HepG2 (cell line): ENCODE measurements at regions not wholly inside any gene's neighbourhood (a gene's known extent, or its start where the extent isn't known, plus 50 kb on each side); places are given as distances from the start of the nearest gene placed in this dataset.

Source experiments
- ATF1 ChIP-seq: IDR thresholded peaks from 2 replicates; pipeline ENCODE4 v1.6.1; 2016; ENCODE audit warnings: mild to moderate bottlenecking, control low read depth
- MAFK ChIP-seq, 2 experiments: IDR thresholded peaks in 1 of 2; conservative IDR thresholded peaks in 1 of 2; 2 replicates each; pipeline ENCODE4 v1.6.1; 2011; ENCODE audit warnings: improper control_type of control experiment in 2 of 2, low read length in 2 of 2
- NCOR1 ChIP-seq: fragments of 200-600 bp; sonication (generic); IDR thresholded peaks from 2 replicates; pipeline ENCODE4 v1.7.0; 2017; ENCODE audit warnings: antibody characterized with exemption, low read length, borderline replicate concordance
- NFRKB ChIP-seq: fragments of 450-650 bp; IDR thresholded peaks from 2 replicates; pipeline ENCODE4 v1.6.1; 2017
- PAWR ChIP-seq: sonication (generic); formaldehyde crosslinking; IDR thresholded peaks from 2 replicates; pipeline ENCODE4 v1.4.0; 2020; ENCODE audit warnings: missing genetic modification reagents, mild to moderate bottlenecking, borderline replicate concordance
- RFX1 ChIP-seq: fragments of 450-650 bp; IDR thresholded peaks from 2 replicates; pipeline ENCODE4 v1.6.1; 2017
- RNF2 ChIP-seq: fragments of 450-650 bp; conservative IDR thresholded peaks from 2 replicates; pipeline ENCODE4 v1.6.1; 2016; ENCODE audit warnings: low read depth
- SMARCC2 ChIP-seq: fragments of 450-650 bp; IDR thresholded peaks from 2 replicates; pipeline ENCODE4 v1.6.1; 2017; ENCODE audit warnings: antibody characterized with exemption, mild to moderate bottlenecking
- TF ChIP-seq, protein P1 (sequence below): sonication (generic); formaldehyde crosslinking; IDR thresholded peaks from 2 replicates; pipeline ENCODE4 v1.4.0; 2020; ENCODE audit warnings: low read depth, missing genetic modification reagents
- TF ChIP-seq, protein P2 (sequence below): IDR thresholded peaks from 2 replicates; pipeline ENCODE4 v1.6.1; 2012; ENCODE audit warnings: inconsistent platforms
- TF ChIP-seq, protein P3 (sequence below): sonication (generic); formaldehyde crosslinking; IDR thresholded peaks from 2 replicates; pipeline ENCODE4 v1.4.0; 2020; ENCODE audit warnings: missing genetic modification reagents, borderline replicate concordance
- TF ChIP-seq, protein P4 (sequence below): sonication (generic); formaldehyde crosslinking; IDR thresholded peaks from 2 replicates; pipeline ENCODE4 v1.8.0; 2022; ENCODE audit warnings: missing genetic modification reagents, mild to moderate bottlenecking, inconsistent platforms, borderline replicate concordance

DNA sequence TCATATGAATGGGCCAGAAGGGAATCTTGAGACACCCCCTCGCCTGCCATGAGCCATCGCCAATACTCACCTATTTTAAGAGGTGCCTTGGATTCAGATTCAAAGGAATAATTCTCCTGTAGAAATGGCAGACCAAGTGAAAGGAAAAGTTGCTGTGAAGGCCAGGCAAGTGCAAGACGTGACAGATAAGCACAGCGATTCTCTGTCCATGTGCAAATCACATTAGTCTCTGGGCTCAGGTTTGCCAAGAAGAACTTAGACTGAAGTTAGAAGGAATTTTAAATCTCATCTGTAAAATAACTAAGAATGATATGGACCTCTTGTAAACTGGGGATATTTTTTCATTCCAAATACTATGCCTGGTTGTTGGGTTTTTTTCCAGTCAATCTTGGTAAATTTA lies 173.6 kb downstream of the UACA start:
- TF ChIP-seq SMARCC2, result no peak
- no peak for TF ChIP-seq NCOR1
- no peak for TF ChIP-seq PAWR (CRISPR knock-in tag)
- TF ChIP-seq, protein P1, sequence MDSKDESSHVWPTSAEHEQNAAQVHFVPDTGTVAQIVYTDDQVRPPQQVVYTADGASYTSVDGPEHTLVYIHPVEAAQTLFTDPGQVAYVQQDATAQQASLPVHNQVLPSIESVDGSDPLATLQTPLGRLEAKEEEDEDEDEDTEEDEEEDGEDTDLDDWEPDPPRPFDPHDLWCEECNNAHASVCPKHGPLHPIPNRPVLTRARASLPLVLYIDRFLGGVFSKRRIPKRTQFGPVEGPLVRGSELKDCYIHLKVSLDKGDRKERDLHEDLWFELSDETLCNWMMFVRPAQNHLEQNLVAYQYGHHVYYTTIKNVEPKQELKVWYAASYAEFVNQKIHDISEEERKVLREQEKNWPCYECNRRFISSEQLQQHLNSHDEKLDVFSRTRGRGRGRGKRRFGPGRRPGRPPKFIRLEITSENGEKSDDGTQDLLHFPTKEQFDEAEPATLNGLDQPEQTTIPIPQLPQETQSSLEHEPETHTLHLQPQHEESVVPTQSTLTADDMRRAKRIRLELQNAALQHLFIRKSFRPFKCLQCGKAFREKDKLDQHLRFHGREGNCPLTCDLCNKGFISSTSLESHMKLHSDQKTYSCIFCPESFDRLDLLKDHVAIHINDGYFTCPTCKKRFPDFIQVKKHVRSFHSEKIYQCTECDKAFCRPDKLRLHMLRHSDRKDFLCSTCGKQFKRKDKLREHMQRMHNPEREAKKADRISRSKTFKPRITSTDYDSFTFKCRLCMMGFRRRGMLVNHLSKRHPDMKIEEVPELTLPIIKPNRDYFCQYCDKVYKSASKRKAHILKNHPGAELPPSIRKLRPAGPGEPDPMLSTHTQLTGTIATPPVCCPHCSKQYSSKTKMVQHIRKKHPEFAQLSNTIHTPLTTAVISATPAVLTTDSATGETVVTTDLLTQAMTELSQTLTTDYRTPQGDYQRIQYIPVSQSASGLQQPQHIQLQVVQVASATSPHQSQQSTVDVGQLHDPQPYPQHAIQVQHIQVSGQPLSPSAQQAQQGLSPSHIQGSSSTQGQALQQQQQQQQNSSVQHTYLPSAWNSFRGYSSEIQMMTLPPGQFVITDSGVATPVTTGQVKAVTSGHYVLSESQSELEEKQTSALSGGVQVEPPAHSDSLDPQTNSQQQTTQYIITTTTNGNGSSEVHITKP (CRISPR knock-in tag), result no peak
- no peak for TF ChIP-seq RNF2
- TF ChIP-seq, protein P2, sequence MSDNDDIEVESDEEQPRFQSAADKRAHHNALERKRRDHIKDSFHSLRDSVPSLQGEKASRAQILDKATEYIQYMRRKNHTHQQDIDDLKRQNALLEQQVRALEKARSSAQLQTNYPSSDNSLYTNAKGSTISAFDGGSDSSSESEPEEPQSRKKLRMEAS, result no peak
- TF ChIP-seq, protein P3, sequence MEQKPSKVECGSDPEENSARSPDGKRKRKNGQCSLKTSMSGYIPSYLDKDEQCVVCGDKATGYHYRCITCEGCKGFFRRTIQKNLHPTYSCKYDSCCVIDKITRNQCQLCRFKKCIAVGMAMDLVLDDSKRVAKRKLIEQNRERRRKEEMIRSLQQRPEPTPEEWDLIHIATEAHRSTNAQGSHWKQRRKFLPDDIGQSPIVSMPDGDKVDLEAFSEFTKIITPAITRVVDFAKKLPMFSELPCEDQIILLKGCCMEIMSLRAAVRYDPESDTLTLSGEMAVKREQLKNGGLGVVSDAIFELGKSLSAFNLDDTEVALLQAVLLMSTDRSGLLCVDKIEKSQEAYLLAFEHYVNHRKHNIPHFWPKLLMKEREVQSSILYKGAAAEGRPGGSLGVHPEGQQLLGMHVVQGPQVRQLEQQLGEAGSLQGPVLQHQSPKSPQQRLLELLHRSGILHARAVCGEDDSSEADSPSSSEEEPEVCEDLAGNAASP (CRISPR knock-in tag), result no peak
- no peak for TF ChIP-seq RFX1
- TF ChIP-seq NFRKB, result no peak
- TF ChIP-seq, protein P4, sequence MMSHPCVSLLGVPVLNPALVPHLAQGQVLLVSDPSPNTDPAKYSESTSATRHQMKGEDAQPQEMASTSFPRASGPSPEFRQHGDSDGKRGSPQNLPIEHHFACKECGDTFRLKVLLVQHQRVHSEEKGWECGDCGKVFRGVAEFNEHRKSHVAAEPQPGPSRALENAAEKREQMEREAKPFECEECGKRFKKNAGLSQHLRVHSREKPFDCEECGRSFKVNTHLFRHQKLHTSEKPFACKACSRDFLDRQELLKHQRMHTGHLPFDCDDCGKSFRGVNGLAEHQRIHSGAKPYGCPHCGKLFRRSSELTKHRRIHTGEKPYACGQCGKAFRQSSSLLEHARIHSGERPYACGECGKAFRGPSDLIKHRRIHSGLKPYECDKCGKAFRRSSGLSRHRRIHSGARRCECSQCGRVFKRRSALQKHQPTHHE (CRISPR knock-in tag), result no peak
- no peak for TF ChIP-seq ATF1 (CRISPR knock-in tag)
- TF ChIP-seq MAFK (conservative IDR thresholded peaks at IDR 0.05 in 1 of 2, IDR thresholded peaks at IDR 0.05 in 1 of 2; ENCODE audit: low read length in 2 of 2), result no peak
